ENCODE measurements at regions not wholly inside any gene's neighbourhood (a gene's known extent, or its start where the extent isn't known, plus 50 kb on each side); places are given as distances from the start of the nearest gene placed in this dataset.

GRCh38 chr4:110878956-110879355 is 256.1 kb upstream of the PITX2 start:
- TF ChIP-seq CTCF (IDR thresholded peaks at IDR 0.05) (no peak), POLR2A (IDR thresholded peaks at IDR 0.05) (no peak)
